OCI-LY7 (cell line): ENCODE measurements at regions not wholly inside any gene's neighbourhood (a gene's known extent, or its start where the extent isn't known, plus 50 kb on each side); places are given as distances from the start of the nearest gene placed in this dataset.
"Not testable (repeated sequence)": the region's sequence is repeated elsewhere in the genome, so short reads cannot be mapped to it uniquely, and the experiment has no call there.

ENCODE experiments used
- EZH2phosphoT487 ChIP-seq: fragments of 200-600 bp; sonication (generic); IDR thresholded peaks from 2 replicates; pipeline ENCODE4 v1.6.1; 2018; ENCODE audit warnings: low read depth, borderline replicate concordance, mild to moderate bottlenecking, mixed run types, antibody characterized with exemption, low read length, moderate library complexity, mixed read lengths
- TF ChIP-seq, protein P1 (sequence below): fragments of 200-600 bp; sonication (generic); conservative IDR thresholded peaks from 2 replicates; pipeline ENCODE4 v1.5.1; 2014; ENCODE audit warnings: mild to moderate bottlenecking, antibody characterized with exemption, low read length, moderate library complexity, mixed read lengths

DNA sequence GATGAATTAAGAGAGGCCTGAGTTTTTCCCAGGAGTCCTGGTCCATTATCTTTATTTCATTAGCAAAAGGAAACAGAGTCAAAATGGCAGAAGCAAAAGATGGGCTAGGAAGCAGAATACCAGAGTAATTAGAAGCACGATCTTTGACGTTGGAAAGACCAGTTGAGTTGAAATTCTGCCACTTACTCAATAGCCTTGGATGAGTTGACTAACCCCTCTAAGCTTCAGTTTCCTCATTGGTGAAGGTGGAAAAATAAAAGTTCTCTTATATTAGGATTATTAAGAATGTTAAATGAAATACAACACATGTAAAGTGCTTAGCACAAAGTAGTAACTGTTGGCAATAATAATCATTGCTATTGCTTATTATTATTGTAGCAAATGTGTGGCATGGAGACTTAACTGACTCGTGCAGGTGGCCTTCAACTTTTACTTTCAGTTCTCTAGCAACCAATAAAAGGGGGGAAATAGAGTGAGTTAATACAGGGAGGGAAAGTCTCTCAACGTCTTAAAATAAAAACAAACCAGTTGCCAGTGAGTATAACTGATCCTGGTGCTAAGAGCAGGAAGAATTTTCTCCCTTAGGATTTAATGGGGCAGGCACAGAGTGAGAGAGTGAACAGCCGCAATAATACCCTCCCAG lies 50.8 kb upstream of the ACBD5 start:
- TF ChIP-seq, protein P1, sequence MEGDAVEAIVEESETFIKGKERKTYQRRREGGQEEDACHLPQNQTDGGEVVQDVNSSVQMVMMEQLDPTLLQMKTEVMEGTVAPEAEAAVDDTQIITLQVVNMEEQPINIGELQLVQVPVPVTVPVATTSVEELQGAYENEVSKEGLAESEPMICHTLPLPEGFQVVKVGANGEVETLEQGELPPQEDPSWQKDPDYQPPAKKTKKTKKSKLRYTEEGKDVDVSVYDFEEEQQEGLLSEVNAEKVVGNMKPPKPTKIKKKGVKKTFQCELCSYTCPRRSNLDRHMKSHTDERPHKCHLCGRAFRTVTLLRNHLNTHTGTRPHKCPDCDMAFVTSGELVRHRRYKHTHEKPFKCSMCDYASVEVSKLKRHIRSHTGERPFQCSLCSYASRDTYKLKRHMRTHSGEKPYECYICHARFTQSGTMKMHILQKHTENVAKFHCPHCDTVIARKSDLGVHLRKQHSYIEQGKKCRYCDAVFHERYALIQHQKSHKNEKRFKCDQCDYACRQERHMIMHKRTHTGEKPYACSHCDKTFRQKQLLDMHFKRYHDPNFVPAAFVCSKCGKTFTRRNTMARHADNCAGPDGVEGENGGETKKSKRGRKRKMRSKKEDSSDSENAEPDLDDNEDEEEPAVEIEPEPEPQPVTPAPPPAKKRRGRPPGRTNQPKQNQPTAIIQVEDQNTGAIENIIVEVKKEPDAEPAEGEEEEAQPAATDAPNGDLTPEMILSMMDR: not testable (repeated sequence)
- TF ChIP-seq EZH2phosphoT487: not testable (repeated sequence)
